Adrenal gland (tissue), 9 donors: ENCODE measurements at regions not wholly inside any gene's neighbourhood (a gene's known extent, or its start where the extent isn't known, plus 50 kb on each side); places are given as distances from the start of the nearest gene placed in this dataset.

Experiments
- DNase-seq, 7 donors: peaks; one replicate each; pipeline ENCODE4 v3.0.0-alpha.2; 2019 to 2020
- H3K27ac ChIP-seq, 5 donors: fragments of 200-600 bp; sonication (generic) in 4 of 5; 1 replicate in 3 of 5; 2 replicates in 2 of 5; pipeline versions ENCODE4 v1.5.1 to v1.8.0; 2016 to 2020; ENCODE audit warnings: mild to moderate bottlenecking in 1 of 5
- H3K27me3 ChIP-seq: fragments of 200-600 bp; 2 replicates; pipeline ENCODE4 v1.8.0; 2021
- H3K36me3 ChIP-seq, 2 donors: fragments of 200-600 bp; replicated peaks in 1 of 2; 1 replicate in 1 of 2; 2 replicates in 1 of 2; pipeline versions ENCODE4 v1.5.1 to v1.8.0; 2018 to 2022
- H3K4me1 ChIP-seq, 2 donors: fragments of 200-600 bp; replicated peaks in 1 of 2; 1 replicate in 1 of 2; 2 replicates in 1 of 2; pipeline versions ENCODE4 v1.5.1 to v1.8.0; 2018 to 2021
- H3K4me3 ChIP-seq, 4 donors: fragments of 200-600 bp; sonication (generic) in 3 of 4; one replicate each; pipeline ENCODE4 v1.5.1; 2016 to 2018
- H3K9me3 ChIP-seq, 3 donors: fragments of 200-600 bp; sonication (generic) in 1 of 3; replicated peaks in 1 of 3; 1 replicate in 2 of 3; 2 replicates in 1 of 3; pipeline versions ENCODE4 v1.5.1 to v1.8.0; 2016 to 2021
- POLR2A ChIP-seq, 2 donors: fragments of 450-650 bp; IDR thresholded peaks; one replicate each; pipeline ENCODE4 v1.6.1; 2017; ENCODE audit warnings: antibody characterized with exemption in 2 of 2, mild to moderate bottlenecking in 2 of 2, moderate library complexity in 1 of 2
- WGBS, 4 donors: extraction: QIAGEN DNeasy Blood & Tissue Kit in 2 of 4; methylation state at CpG; one replicate each; pipeline versions ENCODE4 v1.1.5 to v1.1.7; 2013 to 2017; 5-methylcytosine and 5-hydroxymethylcytosine counted together
- intact Hi-C, 2 donors: fragments of 100-400 bp; cut with DNase I; formaldehyde crosslinking; loops; one replicate each; pipeline versions ENCODE4 v1.14.1 to v1.15.0; 2022 to 2023
- TF ChIP-seq, protein P1 (sequence below), 6 experiments: fragments of 450-650 bp in 4 of 6; fragments of 200-600 bp in 2 of 6; sonication (generic) in 1 of 6; IDR thresholded peaks; 1 replicate in 5 of 6; 2 replicates in 1 of 6; pipeline versions ENCODE4 v1.5.1 to v1.8.0; 2016 to 2021; ENCODE audit warnings: antibody characterized with exemption in 6 of 6, mild to moderate bottlenecking in 2 of 6, moderate library complexity in 1 of 6
- donor health status: healthy with polysubstance abuse.
- donor health status: Bipolar disorder and iron deficiency.
- donor health status: DM: yes; HTN: yes; CAD: no.
- donor health status: DM: no; HTN: no; CAD: no.
- donor health status: DM: no; HTN: no; CAD: no.

DNA sequence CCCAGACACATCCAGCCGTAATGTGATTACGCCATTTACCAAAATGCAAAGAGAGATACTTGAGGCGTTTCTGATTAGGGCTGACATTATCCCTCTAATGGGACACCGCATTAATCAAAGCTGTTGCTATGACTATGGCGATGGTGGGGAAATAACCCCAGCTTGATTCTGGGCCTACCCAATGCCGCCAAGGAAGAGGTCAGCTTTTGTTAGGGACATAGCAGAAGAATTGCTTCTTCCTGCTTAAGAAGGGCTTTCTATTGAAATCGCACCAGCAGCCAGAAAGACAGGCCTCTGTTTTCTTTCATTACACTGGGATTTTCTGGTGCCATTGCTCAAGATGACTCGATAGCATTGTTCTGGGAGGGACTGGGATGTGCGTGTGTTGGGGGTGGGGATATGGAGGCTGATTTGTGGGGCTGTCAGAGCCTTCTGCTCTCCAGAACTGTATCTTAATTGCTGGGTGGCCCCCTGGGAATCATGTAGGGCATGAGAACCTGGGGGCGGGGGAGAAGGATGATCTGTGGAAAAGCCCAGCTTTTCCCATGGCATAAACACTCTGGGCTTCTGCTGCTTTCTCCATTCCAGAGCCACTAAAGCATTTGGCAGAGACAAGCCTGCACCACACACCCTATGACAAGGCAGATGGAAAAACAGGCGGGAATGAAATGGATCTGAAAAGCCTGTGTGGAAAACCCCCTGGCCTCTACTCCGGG lies 106.5 kb upstream of the RAD23B start:
- intact Hi-C loops, result no loop called here
- H3K4me3 ChIP-seq, result no peak overlapping the region
- H3K4me1 ChIP-seq, result no peaks in the 10 kb centered on the region
- no peak for DNase-seq
- H3K9me3 ChIP-seq, result no peaks in the 10 kb centered on the region
- no peak overlapping the region for H3K27ac ChIP-seq
- no peaks in the 10 kb centered on the region for H3K27me3 ChIP-seq
- 69 to 87% (median 77%) methylated on average over 11 to 12 of the region's 12 CpGs for WGBS, 4 donors
- H3K36me3 ChIP-seq, result no peaks in the 10 kb centered on the region
- no peak for TF ChIP-seq POLR2A (IDR thresholded peaks at IDR 0.05)
- TF ChIP-seq, protein P1, sequence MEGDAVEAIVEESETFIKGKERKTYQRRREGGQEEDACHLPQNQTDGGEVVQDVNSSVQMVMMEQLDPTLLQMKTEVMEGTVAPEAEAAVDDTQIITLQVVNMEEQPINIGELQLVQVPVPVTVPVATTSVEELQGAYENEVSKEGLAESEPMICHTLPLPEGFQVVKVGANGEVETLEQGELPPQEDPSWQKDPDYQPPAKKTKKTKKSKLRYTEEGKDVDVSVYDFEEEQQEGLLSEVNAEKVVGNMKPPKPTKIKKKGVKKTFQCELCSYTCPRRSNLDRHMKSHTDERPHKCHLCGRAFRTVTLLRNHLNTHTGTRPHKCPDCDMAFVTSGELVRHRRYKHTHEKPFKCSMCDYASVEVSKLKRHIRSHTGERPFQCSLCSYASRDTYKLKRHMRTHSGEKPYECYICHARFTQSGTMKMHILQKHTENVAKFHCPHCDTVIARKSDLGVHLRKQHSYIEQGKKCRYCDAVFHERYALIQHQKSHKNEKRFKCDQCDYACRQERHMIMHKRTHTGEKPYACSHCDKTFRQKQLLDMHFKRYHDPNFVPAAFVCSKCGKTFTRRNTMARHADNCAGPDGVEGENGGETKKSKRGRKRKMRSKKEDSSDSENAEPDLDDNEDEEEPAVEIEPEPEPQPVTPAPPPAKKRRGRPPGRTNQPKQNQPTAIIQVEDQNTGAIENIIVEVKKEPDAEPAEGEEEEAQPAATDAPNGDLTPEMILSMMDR (IDR thresholded peaks at IDR 0.05), result no peak

DNA sequence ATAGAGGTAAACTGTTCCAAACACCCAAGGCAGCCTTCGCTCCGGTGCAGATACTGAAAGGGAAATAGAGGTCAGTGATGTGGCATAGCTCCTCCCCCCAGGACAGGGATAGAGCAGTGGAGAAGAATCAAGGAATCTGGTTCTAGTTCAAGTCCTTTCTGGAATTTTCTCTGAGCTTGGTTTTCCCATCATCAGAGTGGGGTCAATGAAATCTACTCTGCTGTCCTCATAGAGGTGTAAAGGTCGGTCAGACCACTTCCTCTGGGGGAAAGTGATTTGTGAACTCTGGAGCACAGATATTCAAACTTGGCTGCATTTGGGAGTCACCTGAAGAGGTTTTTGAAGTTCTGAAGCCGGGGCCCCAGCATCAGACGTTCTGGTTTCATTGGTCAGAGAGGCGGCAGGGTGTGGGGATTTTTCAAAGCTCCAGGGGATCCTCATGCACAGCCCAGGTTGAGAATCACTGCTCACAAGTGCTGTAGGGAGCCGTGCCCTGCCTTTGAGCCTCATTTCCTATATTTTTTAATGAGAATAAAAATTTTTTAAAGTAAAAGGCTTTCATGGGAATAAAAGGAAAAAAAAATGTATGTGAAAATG lies 105.7 kb upstream of the RAD23B start:
- no peaks in the 10 kb centered on the region for H3K36me3 ChIP-seq
- no peaks in the 10 kb centered on the region for H3K9me3 ChIP-seq
- intact Hi-C loops, result no loop called here
- DNase-seq, result no peak
- H3K27ac ChIP-seq, result no peak overlapping the region
- H3K4me3 ChIP-seq, result no peak overlapping the region
- no peaks in the 10 kb centered on the region for H3K4me1 ChIP-seq
- WGBS, 4 donors, result 75 to 85% (median 84%) methylated on average over 7 of the region's 7 CpGs
- TF ChIP-seq, protein P1 (IDR thresholded peaks at IDR 0.05), result no peak
- no peak for TF ChIP-seq POLR2A (IDR thresholded peaks at IDR 0.05)
- no peaks in the 10 kb centered on the region for H3K27me3 ChIP-seq

DNA sequence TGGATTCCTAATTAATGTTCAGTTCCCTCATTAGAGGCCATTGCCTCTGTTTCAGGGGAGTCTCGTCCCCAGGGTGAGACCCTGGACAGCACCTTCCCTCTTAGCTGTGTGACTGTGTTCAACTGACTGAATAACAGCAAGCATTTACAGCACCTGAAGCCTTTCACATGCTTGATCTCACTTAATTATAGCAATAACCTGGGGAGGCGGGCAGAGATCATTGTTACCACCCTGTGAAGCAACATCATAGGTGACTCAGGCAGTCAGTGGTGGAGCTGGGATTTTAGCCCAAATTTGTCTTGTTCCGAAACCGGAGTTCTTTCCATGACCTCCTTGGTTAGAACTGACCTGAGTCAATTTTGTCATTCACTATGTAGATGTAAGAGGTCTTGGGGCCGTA lies 105.2 kb upstream of the RAD23B start:
- H3K4me1 ChIP-seq, result no peaks in the 10 kb centered on the region
- H3K27ac ChIP-seq, result no peak overlapping the region
- H3K9me3 ChIP-seq, result no peaks in the 10 kb centered on the region
- 75 to 93% (median 82%) methylated on average over 5 of the region's 5 CpGs for WGBS, 4 donors
- no peaks in the 10 kb centered on the region for H3K27me3 ChIP-seq
- intact Hi-C loops, result no loop called here
- DNase-seq, result no peak
- H3K36me3 ChIP-seq, result no peaks in the 10 kb centered on the region
- TF ChIP-seq, protein P1 (IDR thresholded peaks at IDR 0.05), result no peak
- TF ChIP-seq POLR2A (IDR thresholded peaks at IDR 0.05), result no peak
- no peak overlapping the region for H3K4me3 ChIP-seq

DNA sequence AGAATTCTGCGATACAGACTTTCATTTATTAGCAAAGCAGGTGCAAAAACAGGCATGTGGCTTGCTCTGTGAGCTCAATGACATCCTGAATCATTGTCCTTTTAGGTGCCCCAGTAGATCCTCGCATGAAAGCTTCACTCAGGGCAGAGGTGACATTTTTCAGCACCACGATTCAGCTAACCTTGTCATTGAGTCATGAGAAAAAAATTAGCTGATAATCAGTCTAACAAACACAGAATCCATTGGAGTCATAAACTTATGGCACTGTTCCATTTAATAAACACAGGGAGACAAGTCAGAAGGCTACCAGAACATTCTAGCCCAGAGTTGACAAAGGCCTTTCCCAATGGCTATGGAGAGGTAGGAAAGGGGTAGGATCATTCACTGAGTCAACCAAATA lies 104.8 kb upstream of the RAD23B start:
- no peak for TF ChIP-seq POLR2A (IDR thresholded peaks at IDR 0.05)
- TF ChIP-seq, protein P1 (IDR thresholded peaks at IDR 0.05), result no peak
- no peak for DNase-seq
- no peaks in the 10 kb centered on the region for H3K4me1 ChIP-seq
- intact Hi-C loops, result no loop called here
- H3K27ac ChIP-seq, result no peak overlapping the region
- H3K9me3 ChIP-seq, result no peaks in the 10 kb centered on the region
- 52 to 67% (median 60%) methylated on average over 3 of the region's 3 CpGs for WGBS, 4 donors
- no peaks in the 10 kb centered on the region for H3K36me3 ChIP-seq
- no peaks in the 10 kb centered on the region for H3K27me3 ChIP-seq
- no peak overlapping the region for H3K4me3 ChIP-seq
